GM12875 (cell line): ENCODE measurements at regions not wholly inside any gene's neighbourhood (a gene's known extent, or its start where the extent isn't known, plus 50 kb on each side); places are given as distances from the start of the nearest gene placed in this dataset.

Experiments
- H3K4me3 ChIP-seq: one replicate; pipeline ENCODE4 v1.5.1; 2011; ENCODE audit warnings: low read depth, low read length, control low read depth
- CTCF ChIP-seq: IDR thresholded peaks from 2 replicates; pipeline ENCODE4 v1.5.1; 2011; ENCODE audit warnings: low read depth, mild to moderate bottlenecking, control low read depth, inconsistent platforms, low read length, moderate library complexity, borderline replicate concordance; ENCODE audit not compliant: insufficient read depth

GRCh38 chr12:89796798-89797382 lies 88.3 kb upstream of the ATP2B1 start:
- TF ChIP-seq CTCF = no peak
- no peak overlapping the region for H3K4me3 ChIP-seq

- TF ChIP-seq CTCF = no peak
- no peak overlapping the region for H3K4me3 ChIP-seq
Observed at GRCh38 chr12:89793946-89794345, 85.3 kb upstream of the ATP2B1 start.

- TF ChIP-seq CTCF = no peak
Observed at GRCh38 chr12:89791286-89791685, 82.6 kb upstream of the ATP2B1 start.

DNA sequence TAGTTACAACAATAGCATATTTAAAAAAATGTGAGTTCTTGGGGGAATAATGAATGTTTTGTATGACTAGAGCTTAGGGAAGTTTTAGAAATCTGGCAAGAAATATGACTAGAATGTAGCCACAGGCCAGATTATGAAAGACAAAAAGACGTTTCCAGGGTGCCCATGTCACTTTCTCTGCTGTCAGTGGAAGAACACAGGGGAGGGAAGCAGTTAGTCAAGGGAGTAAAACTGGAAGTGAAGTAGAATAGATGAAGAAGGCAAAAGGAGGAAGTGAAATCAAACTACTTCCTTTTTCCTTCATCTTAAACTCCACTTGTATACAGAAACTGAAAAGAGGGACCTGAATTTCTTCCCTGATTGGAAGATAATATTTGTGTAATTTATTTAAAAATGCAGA lies 81.2 kb upstream of the ATP2B1 start:
- no peak for TF ChIP-seq CTCF
- no peak overlapping the region for H3K4me3 ChIP-seq

More at GRCh38 chr12:89791286-89791685, 82.6 kb upstream of the ATP2B1 start:
- no peak overlapping the region for H3K4me3 ChIP-seq

DNA sequence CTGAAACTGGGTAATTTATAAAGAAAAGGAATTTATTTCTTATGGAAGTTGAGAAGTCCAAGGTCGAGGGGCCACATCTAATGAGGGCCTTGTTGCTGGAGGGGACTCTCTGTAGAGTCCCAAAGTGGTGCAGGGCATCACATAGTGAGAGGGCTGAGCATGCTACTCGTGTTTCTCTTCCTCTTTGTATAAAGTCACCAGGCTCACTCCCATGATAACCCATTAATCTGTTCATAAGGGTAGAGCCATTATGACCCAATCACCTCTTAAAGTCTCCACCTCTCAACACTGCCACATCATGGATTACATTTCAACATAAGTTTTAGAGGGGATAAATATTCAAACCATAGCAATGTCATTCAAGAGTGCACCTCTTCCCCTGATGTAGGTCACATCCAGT lies 79.1 kb upstream of the ATP2B1 start:
- H3K4me3 ChIP-seq = no peak overlapping the region
- TF ChIP-seq CTCF = no peak

DNA sequence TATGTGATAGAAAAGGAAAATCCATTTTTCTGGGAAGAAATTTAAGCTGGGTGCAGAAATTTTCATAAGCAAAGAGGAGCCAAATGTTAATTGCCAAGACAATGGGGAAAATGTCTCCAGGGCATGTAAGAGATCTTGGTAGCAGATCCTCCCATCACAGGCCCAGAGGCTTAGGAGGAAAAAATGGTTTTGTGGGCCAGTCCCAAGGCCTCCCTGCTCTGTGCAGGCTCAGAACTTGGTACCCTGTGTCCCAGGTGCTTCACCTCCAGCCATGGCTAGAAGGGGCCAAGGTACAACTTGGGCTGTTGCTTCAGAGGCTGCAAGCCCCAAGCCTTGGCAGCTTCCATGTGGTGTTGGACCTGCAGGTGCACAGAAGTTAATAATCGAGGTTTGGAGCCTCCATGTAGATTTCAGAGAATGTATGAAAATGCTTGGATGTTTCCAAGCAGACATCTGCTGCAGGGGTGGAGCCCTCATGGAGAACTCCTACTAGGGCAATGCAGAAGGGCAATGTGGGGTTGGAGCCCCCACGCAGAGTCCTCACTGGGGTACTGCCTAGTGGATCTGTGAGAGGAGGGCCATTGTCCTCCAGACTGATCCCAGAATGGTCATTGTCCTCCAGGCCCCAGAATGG lies 77.7 kb upstream of the ATP2B1 start:
- no peak for TF ChIP-seq CTCF
- H3K4me3 ChIP-seq = no peak overlapping the region

GRCh38 chr12:89783359-89784060 lies 74.9 kb upstream of the ATP2B1 start:
- TF ChIP-seq CTCF = no peak

More at GRCh38 chr12:89783359-89784060, 74.9 kb upstream of the ATP2B1 start:
- H3K4me3 ChIP-seq = no peak overlapping the region
